ENCODE measurements at regions not wholly inside any gene's neighbourhood (a gene's known extent, or its start where the extent isn't known, plus 50 kb on each side); places are given as distances from the start of the nearest gene placed in this dataset.

- no peak for TF ChIP-seq CTCF (conservative IDR thresholded peaks at IDR 0.05 in 1 of 2, IDR thresholded peaks at IDR 0.05 in 1 of 2; ENCODE audit: extremely low read depth in 1 of 2, insufficient read depth in 1 of 2, low read depth in 1 of 2, low read length in 2 of 2)
- no peak for TF ChIP-seq EZH2 (IDR thresholded peaks at IDR 0.05; ENCODE audit: borderline replicate concordance, low read length)
These were observed 157.9 kb upstream of the HES1 start for GRCh38 chr3:193978030-193978429.
